CD14-positive monocyte (primary cell): ENCODE measurements at regions not wholly inside any gene's neighbourhood (a gene's known extent, or its start where the extent isn't known, plus 50 kb on each side); places are given as distances from the start of the nearest gene placed in this dataset.

ENCODE experiments used
- DNase-seq, 3 donors: peaks; one replicate each; pipeline ENCODE4 v3.0.0-alpha.2; 2011 to 2022
- H2AFZ ChIP-seq: 2 replicates; pipeline ENCODE4 v1.6.0; 2012; ENCODE audit warnings: mild to moderate bottlenecking, low read depth, low read length, inconsistent platforms; ENCODE audit not compliant: insufficient read depth, poor library complexity, severe bottlenecking
- H3K27ac ChIP-seq, 2 donors: 1 replicate in 1 of 2; 2 replicates in 1 of 2; pipeline ENCODE4 v1.5.1; 2012 to 2013; ENCODE audit warnings: low read length in 2 of 2, control low read depth in 1 of 2, inconsistent platforms in 1 of 2, low read depth in 1 of 2, mild to moderate bottlenecking in 1 of 2
- H3K27me3 ChIP-seq, 2 donors: one replicate each; pipeline versions ENCODE4 v1.6.0 to v1.6.1; 2011 to 2013; ENCODE audit warnings: low read length in 2 of 2; ENCODE audit not compliant: control insufficient read depth in 2 of 2, insufficient read depth in 2 of 2
- H3K36me3 ChIP-seq, 2 donors: replicated peaks in 1 of 2; 1 replicate in 1 of 2; 2 replicates in 1 of 2; pipeline versions ENCODE4 v1.5.1 to v1.6.1; 2012 to 2013; ENCODE audit warnings: low read length in 2 of 2, control low read depth in 1 of 2, inconsistent platforms in 1 of 2, mild to moderate bottlenecking in 1 of 2; ENCODE audit not compliant: insufficient read depth in 2 of 2, control insufficient read depth in 1 of 2
- H3K4me1 ChIP-seq, 2 donors: 1 replicate in 1 of 2; 2 replicates in 1 of 2; pipeline versions ENCODE4 v1.5.1 to v1.6.1; 2012 to 2013; ENCODE audit warnings: low read length in 2 of 2, control low read depth in 1 of 2, inconsistent platforms in 1 of 2, mild to moderate bottlenecking in 1 of 2, moderate library complexity in 1 of 2; ENCODE audit not compliant: insufficient read depth in 2 of 2, control insufficient read depth in 1 of 2
- H3K4me2 ChIP-seq: replicated peaks from 2 replicates; pipeline ENCODE3; 2012; ENCODE audit warnings: low read length, moderate library complexity, mild to moderate bottlenecking; ENCODE audit not compliant: poor library complexity, severe bottlenecking; ENCODE audit errors: extremely low read depth
- H3K4me3 ChIP-seq, 3 experiments: fragments of 200-600 bp in 1 of 3; sonication (generic) in 1 of 3; replicated peaks in 1 of 3; 1 replicate in 2 of 3; 2 replicates in 1 of 3; pipeline ENCODE4 v1.5.1; 2011 to 2013; ENCODE audit warnings: low read length in 3 of 3, mild to moderate bottlenecking in 3 of 3, control low read depth in 2 of 3, low read depth in 2 of 3, inconsistent platforms in 1 of 3, moderate library complexity in 1 of 3
- H3K79me2 ChIP-seq: 2 replicates; pipeline ENCODE4 v1.6.0; 2012; ENCODE audit warnings: mild to moderate bottlenecking, control low read depth, inconsistent platforms, low read length, moderate library complexity; ENCODE audit not compliant: insufficient read depth
- H3K9ac ChIP-seq: 2 replicates; pipeline ENCODE4 v1.6.0; 2017; ENCODE audit warnings: low read length, mild to moderate bottlenecking; ENCODE audit not compliant: insufficient read depth, poor library complexity, severe bottlenecking
- H3K9me3 ChIP-seq, 2 donors: replicated peaks in 1 of 2; 1 replicate in 1 of 2; 2 replicates in 1 of 2; pipeline versions ENCODE4 v1.5.1 to v1.6.1; 2012 to 2013; ENCODE audit warnings: low read length in 2 of 2, control low read depth in 1 of 2; ENCODE audit not compliant: control insufficient read depth in 1 of 2, insufficient read depth in 1 of 2
- H4K20me1 ChIP-seq: 2 replicates; pipeline ENCODE4 v1.6.0; 2012; ENCODE audit warnings: mild to moderate bottlenecking, low read length, control low read depth, moderate library complexity; ENCODE audit not compliant: insufficient read depth
- H3K27ac Mint-ChIP-seq, 7 donors: one replicate each; pipeline ENCODE4 v1.8.0; 2020; ENCODE audit warnings: mild to moderate bottlenecking in 7 of 7, mixed read lengths in 7 of 7, moderate library complexity in 6 of 7, inconsistent platforms in 2 of 7
- H3K27me3 Mint-ChIP-seq, 3 donors: one replicate each; pipeline ENCODE4 v1.8.0; 2021 to 2022; ENCODE audit warnings: low read depth in 3 of 3, mild to moderate bottlenecking in 3 of 3, mixed read lengths in 3 of 3, moderate library complexity in 3 of 3, inconsistent platforms in 1 of 3
- H3K36me3 Mint-ChIP-seq, 2 donors: one replicate each; pipeline ENCODE4 v1.8.0; 2020; ENCODE audit warnings: mixed read lengths in 2 of 2, inconsistent platforms in 1 of 2, mild to moderate bottlenecking in 1 of 2
- H3K4me1 Mint-ChIP-seq: one replicate; pipeline ENCODE4 v1.8.0; 2020; ENCODE audit warnings: mild to moderate bottlenecking, mixed read lengths
- H3K4me3 Mint-ChIP-seq, 2 donors: one replicate each; pipeline ENCODE4 v1.8.0; 2020; ENCODE audit warnings: mild to moderate bottlenecking in 2 of 2, mixed read lengths in 2 of 2, moderate library complexity in 1 of 2
- H3K9me3 Mint-ChIP-seq, 7 donors: one replicate each; pipeline ENCODE4 v1.8.0; 2020 to 2022; ENCODE audit warnings: mixed read lengths in 7 of 7, mild to moderate bottlenecking in 6 of 7, moderate library complexity in 6 of 7, inconsistent platforms in 2 of 7
- CTCF ChIP-seq: fragments of 200-600 bp; IDR thresholded peaks from one replicate; pipeline ENCODE4 v1.8.0; 2022; ENCODE audit warnings: antibody characterized with exemption, mild to moderate bottlenecking
- WGBS: methylation state at CpG from one replicate; pipeline ENCODE4 v1.1.5; 2013; ENCODE audit warnings: missing lambda C conversion rate; ENCODE audit not compliant: insufficient coverage; 5-methylcytosine and 5-hydroxymethylcytosine counted together
- intact Hi-C, 2 donors: fragments of 100-400 bp; cut with micrococcal nuclease; formaldehyde crosslinking; loops; one replicate each; pipeline versions ENCODE4 v1.15.0 to v1.15.1; 2023

- Mint-ChIP-seq H3K36me3 (no peaks in the 10 kb centered on the region), H3K27ac (no peak overlapping the region), H3K4me3 (no peak overlapping the region), H3K9me3 (peaks cover 0 to 13% (median 3%) of the 10 kb centered on the region in 7 donors), H3K4me1 (no peaks in the 10 kb centered on the region), H3K27me3 (peaks cover 0 to 1% (median 0%) of the 10 kb centered on the region in 3 donors)
- H4K20me1 ChIP-seq = no peaks in the 10 kb centered on the region
- H3K9me3 ChIP-seq = peaks cover 3 to 4% of the 10 kb centered on the region in 2 donors
- WGBS = 100% methylated on average over 1 of the region's 3 CpGs
- no peaks in the 10 kb centered on the region for H3K79me2 ChIP-seq
- intact Hi-C loops = no loop called here
- no peak overlapping the region for H3K27ac ChIP-seq
- no peak overlapping the region for H3K4me3 ChIP-seq
- no peak overlapping the region for H3K4me2 ChIP-seq
- H3K27me3 ChIP-seq = no peaks in the 10 kb centered on the region
- no peaks in the 10 kb centered on the region for H3K36me3 ChIP-seq
- no peak overlapping the region for H3K9ac ChIP-seq
- TF ChIP-seq CTCF = no peak
- DNase-seq = no peak
- H2AFZ ChIP-seq = no peak overlapping the region
- H3K4me1 ChIP-seq = no peaks in the 10 kb centered on the region
Measured at GRCh38 chr10:109203646-109204353, 719.5 kb downstream of the XPNPEP1 start.

GRCh38 chr10:109202111-109202510 is 721.2 kb downstream of the XPNPEP1 start:
- Histone ChIP-seq H3K27ac (no peak overlapping the region), H3K4me2 (no peak overlapping the region), H2AFZ (no peak overlapping the region), H3K4me1 (no peaks in the 10 kb centered on the region), H3K27me3 (no peaks in the 10 kb centered on the region), H3K36me3 (no peaks in the 10 kb centered on the region), H3K4me3 (no peak overlapping the region), H3K79me2 (no peaks in the 10 kb centered on the region), H3K9ac (no peak overlapping the region), H3K9me3 (peaks cover 4 to 6% of the 10 kb centered on the region in 2 donors), H4K20me1 (no peaks in the 10 kb centered on the region)
- no peak for TF ChIP-seq CTCF
- H3K4me1 Mint-ChIP-seq = no peaks in the 10 kb centered on the region
- H3K27ac Mint-ChIP-seq = no peak overlapping the region
- H3K36me3 Mint-ChIP-seq = no peaks in the 10 kb centered on the region
- peaks cover 0 to 14% (median 7%) of the 10 kb centered on the region in 7 donors for H3K9me3 Mint-ChIP-seq
- DNase-seq = no peak
- H3K4me3 Mint-ChIP-seq = no peak overlapping the region
- H3K27me3 Mint-ChIP-seq = peaks cover 0 to 1% (median 0%) of the 10 kb centered on the region in 3 donors
- 100% methylated on average over 1 of the region's 3 CpGs for WGBS
- intact Hi-C loops = no loop called here
